Endothelial cell of umbilical vein (primary cell): ENCODE measurements at regions not wholly inside any gene's neighbourhood (a gene's known extent, or its start where the extent isn't known, plus 50 kb on each side); places are given as distances from the start of the nearest gene placed in this dataset.

Source experiments
- BruUV-seq: library from RNA; stranded (reverse); fragments of 400-500 nt; replicated peaks from 2 replicates; lab custom pipeline; 2021; lab: Mats Ljungman, UMichigan
- CTCF ChIA-PET: fragments of 300-600, 350-600 bp; sonication (Branson Sonifier 250); formaldehyde crosslinking; loops from one replicate; lab custom pipeline; 2021; ENCODE audit warnings: antibody characterized with exemption, inconsistent platforms; lab: Charles Lee
- POLR2A ChIA-PET: fragments of 300-600, 350-600 bp; sonication (Branson Sonifier 250); formaldehyde crosslinking; loops from one replicate; lab custom pipeline; 2021; ENCODE audit warnings: antibody characterized with exemption, inconsistent platforms; lab: Charles Lee
- DNase-seq: peaks from one replicate; pipeline ENCODE4 v3.0.0-alpha.2; 2011; ENCODE audit warnings: low read depth, low spot score
- FAIRE-seq: peaks from 2 replicates; lab custom pipeline; 2011; peaks lifted over from hg19 to GRCh38; lab: Jason Lieb, UNC
- H2AFZ ChIP-seq: 2 replicates; pipeline ENCODE4 v1.6.0; 2012; ENCODE audit warnings: low read depth, low read length, control low read depth, inconsistent platforms
- H3K27ac ChIP-seq: 2 replicates; pipeline ENCODE4 v1.5.1; 2011; ENCODE audit warnings: low read depth, mild to moderate bottlenecking, control low read depth, low read length, moderate library complexity; ENCODE audit not compliant: insufficient read depth
- H3K27me3 ChIP-seq, 2 experiments: 2 replicates each; pipeline versions ENCODE4 v1.6.0 to v1.6.1; 2011; ENCODE audit warnings: low read length in 2 of 2, mixed read lengths in 1 of 2; ENCODE audit not compliant: control insufficient read depth in 2 of 2, insufficient read depth in 2 of 2
- H3K36me3 ChIP-seq, 2 experiments: 2 replicates in 1 of 2; 3 replicates in 1 of 2; pipeline ENCODE4 v1.5.1; 2011; ENCODE audit warnings: low read length in 2 of 2, mild to moderate bottlenecking in 1 of 2, moderate library complexity in 1 of 2; ENCODE audit not compliant: control insufficient read depth in 2 of 2, insufficient read depth in 2 of 2; ENCODE audit errors: extremely low read depth in 1 of 2
- H3K4me1 ChIP-seq: 3 replicates; pipeline ENCODE4 v1.5.1; 2011; ENCODE audit warnings: mild to moderate bottlenecking, low read length; ENCODE audit not compliant: control insufficient read depth, insufficient read depth; ENCODE audit errors: extremely low read depth
- H3K4me2 ChIP-seq: 2 replicates; pipeline ENCODE4 v1.6.1; 2011; ENCODE audit warnings: low read length, control low read depth, mixed read lengths; ENCODE audit not compliant: insufficient read depth
- H3K4me3 ChIP-seq, 3 experiments: fragments of 200-600 bp in 1 of 3; sonication (generic), shearing (Covaris generic) in 1 of 3; replicated peaks in 1 of 3; 2 replicates each; pipeline ENCODE4 v1.5.1; 2011 to 2016; ENCODE audit warnings: control low read depth in 3 of 3, low read length in 3 of 3, mild to moderate bottlenecking in 2 of 3, inconsistent platforms in 1 of 3, low read depth in 1 of 3, moderate library complexity in 1 of 3; ENCODE audit not compliant: insufficient read depth in 1 of 3
- H3K79me2 ChIP-seq: 2 replicates; pipeline ENCODE4 v1.6.0; 2012; ENCODE audit warnings: low read length, inconsistent platforms; ENCODE audit not compliant: control insufficient read depth, insufficient read depth
- H3K9ac ChIP-seq: replicated peaks from 2 replicates; pipeline ENCODE3; 2011; ENCODE audit warnings: low read length, control low read depth; ENCODE audit not compliant: insufficient read depth; ENCODE audit errors: extremely low read depth
- H3K9me1 ChIP-seq: replicated peaks from 3 replicates; pipeline ENCODE4 v1.6.0; 2011; ENCODE audit warnings: mild to moderate bottlenecking, low read length; ENCODE audit not compliant: control insufficient read depth, insufficient read depth; ENCODE audit errors: extremely low read depth
- H3K9me3 ChIP-seq: replicated peaks from 2 replicates; pipeline ENCODE4 v1.5.1; 2012; ENCODE audit warnings: low read length, inconsistent platforms; ENCODE audit not compliant: control insufficient read depth, insufficient read depth
- H4K20me1 ChIP-seq: replicated peaks from 2 replicates; pipeline ENCODE3; 2011; ENCODE audit warnings: mild to moderate bottlenecking, low read length; ENCODE audit not compliant: control insufficient read depth, insufficient read depth; ENCODE audit errors: extremely low read depth
- CTCF ChIP-seq, 2 donors: IDR thresholded peaks; 1 replicate in 1 of 2; 2 replicates in 1 of 2; pipeline ENCODE4 v1.5.1; 2011; ENCODE audit warnings: low read length in 2 of 2, mild to moderate bottlenecking in 2 of 2, moderate library complexity in 2 of 2, control low read depth in 1 of 2, inconsistent platforms in 1 of 2, low read depth in 1 of 2; ENCODE audit not compliant: insufficient read depth in 1 of 2; ENCODE audit errors: extremely low read depth in 1 of 2
- EZH2 ChIP-seq: IDR thresholded peaks from 2 replicates; pipeline ENCODE4 v1.6.1; 2012; ENCODE audit warnings: borderline replicate concordance, low read depth, mild to moderate bottlenecking, moderate library complexity, low read length, inconsistent platforms; ENCODE audit not compliant: severe bottlenecking
- FOS ChIP-seq: IDR thresholded peaks from 2 replicates; pipeline ENCODE4 v1.6.1; 2011; ENCODE audit warnings: mild to moderate bottlenecking, low read length, moderate library complexity, borderline replicate concordance; ENCODE audit not compliant: insufficient read depth
- GATA2 ChIP-seq: IDR thresholded peaks from 2 replicates; pipeline ENCODE4 v1.7.0; 2011; ENCODE audit warnings: low read depth, mild to moderate bottlenecking, moderate library complexity, mixed read lengths, low read length; ENCODE audit not compliant: insufficient read length, insufficient read depth
- JUN ChIP-seq: IDR thresholded peaks from 2 replicates; pipeline ENCODE4 v1.6.1; 2011; ENCODE audit warnings: borderline replicate concordance, low read depth; ENCODE audit not compliant: insufficient read length, insufficient read depth
- MAX ChIP-seq: IDR thresholded peaks from 2 replicates; pipeline ENCODE4 v1.6.1; 2011; ENCODE audit not compliant: insufficient read depth, insufficient read length
- MYC ChIP-seq: IDR thresholded peaks from one replicate; pipeline ENCODE4 v1.6.1; 2011; ENCODE audit warnings: mild to moderate bottlenecking, low read depth, low read length
- POLR2A ChIP-seq: IDR thresholded peaks from 2 replicates; pipeline ENCODE4 v1.6.1; 2012; ENCODE audit warnings: low read depth, mild to moderate bottlenecking, control low read depth, low read length
- POLR2AphosphoS5 ChIP-seq: IDR thresholded peaks from 2 replicates; pipeline ENCODE4 v1.6.1; 2012; ENCODE audit warnings: low read depth, mild to moderate bottlenecking, control low read depth, low read length, moderate library complexity; ENCODE audit not compliant: insufficient read depth
- dilution Hi-C: fragments of 300-500 bp; cut with MboI; formaldehyde crosslinking; loops from one replicate; pipeline ENCODE4 v1.15.0; 2019; ENCODE audit warnings: low sequenced_read_pairs; ENCODE audit not compliant: extremely low pct_ligation_motif_present
- intact Hi-C: fragments of 100-400 bp; cut with micrococcal nuclease; formaldehyde crosslinking; loops from one replicate; pipeline ENCODE4 v1.10.0; 2022

- POLR2A ChIA-PET = no interaction called here
- FAIRE-seq = no peak
- Histone ChIP-seq H3K9me3 (peaks cover 2% of the 10 kb centered on the region), H3K79me2 (no peaks in the 10 kb centered on the region), H3K4me2 (no peak overlapping the region), H3K36me3 (no peaks in the 10 kb centered on the region), H3K4me3 (no peak overlapping the region), H3K27ac (no peak overlapping the region), H2AFZ (no peak overlapping the region), H3K9me1 (no peaks in the 10 kb centered on the region), H3K27me3 (no peaks in the 10 kb centered on the region), H3K4me1 (no peaks in the 10 kb centered on the region), H4K20me1 (no peaks in the 10 kb centered on the region), H3K9ac (no peak overlapping the region)
- no peak for TF ChIP-seq MYC
- no peak for TF ChIP-seq POLR2A
- no peak for TF ChIP-seq JUN
- no peak for TF ChIP-seq POLR2AphosphoS5
- no peak for TF ChIP-seq GATA2
- TF ChIP-seq EZH2 = no peak
- TF ChIP-seq CTCF (IDR thresholded peaks at IDR 0.05; ENCODE audit: extremely low read depth in 1 of 2, insufficient read depth in 1 of 2, low read depth in 1 of 2, low read length in 2 of 2) = no peak
- no peak for TF ChIP-seq MAX
- no peak for TF ChIP-seq FOS
- CTCF ChIA-PET = no interaction called here
- DNase-seq = no peak
- dilution Hi-C loops = no loop called here
- BruUV-seq = no TSS peak
- intact Hi-C loops = no loop called here
These were observed 249.1 kb downstream of the GBA3 start for GRCh38 chr4:22941688-22942375.
